ENCODE measurements at regions not wholly inside any gene's neighbourhood (a gene's known extent, or its start where the extent isn't known, plus 50 kb on each side); places are given as distances from the start of the nearest gene placed in this dataset.

- Mint-ChIP-seq H3K27ac (ENCODE audit: unreplicated experiment) (no peak overlapping the region), H3K9me3 (ENCODE audit: low read depth) (peaks cover 6% of the 10 kb centered on the region), H3K36me3 (ENCODE audit: low read depth) (no peaks in the 10 kb centered on the region), H3K4me3 (ENCODE audit: unreplicated experiment) (no peak overlapping the region), H3K4me1 (ENCODE audit: low read depth) (peaks cover 2% of the 10 kb centered on the region), H3K27me3 (ENCODE audit: low read depth) (no peaks in the 10 kb centered on the region)
- no peak for DNase-seq (ENCODE audit: low spot score)
- TF ChIP-seq CTCF (IDR thresholded peaks at IDR 0.05), result no peak
Observed at GRCh38 chr21:25323356-25323949, 283.8 kb downstream of the MRPL39 start.

- H3K9me3 Mint-ChIP-seq (ENCODE audit: low read depth), result peaks cover 3% of the 10 kb centered on the region
- no peak overlapping the region for H3K4me3 Mint-ChIP-seq (ENCODE audit: unreplicated experiment)
- TF ChIP-seq CTCF (IDR thresholded peaks at IDR 0.05), result no peak
- H3K36me3 Mint-ChIP-seq (ENCODE audit: low read depth), result no peaks in the 10 kb centered on the region
- no peaks in the 10 kb centered on the region for H3K27me3 Mint-ChIP-seq (ENCODE audit: low read depth)
- H3K4me1 Mint-ChIP-seq (ENCODE audit: low read depth), result no peaks in the 10 kb centered on the region
- DNase-seq (ENCODE audit: low spot score), result no peak
- H3K27ac Mint-ChIP-seq (ENCODE audit: unreplicated experiment), result no peak overlapping the region
Observed at GRCh38 chr21:25314247-25314646, 293.0 kb downstream of the MRPL39 start.

GRCh38 chr21:25313829-25314228, 293.5 kb downstream of the MRPL39 start:
- no peaks in the 10 kb centered on the region for H3K4me1 Mint-ChIP-seq (ENCODE audit: low read depth)
- H3K4me3 Mint-ChIP-seq (ENCODE audit: unreplicated experiment), result no peak overlapping the region
- TF ChIP-seq CTCF (IDR thresholded peaks at IDR 0.05), result peak; percentile 43
- no peak overlapping the region for H3K27ac Mint-ChIP-seq (ENCODE audit: unreplicated experiment)
- no peaks in the 10 kb centered on the region for H3K27me3 Mint-ChIP-seq (ENCODE audit: low read depth)
- H3K36me3 Mint-ChIP-seq (ENCODE audit: low read depth), result no peaks in the 10 kb centered on the region
- peaks cover 8% of the 10 kb centered on the region for H3K9me3 Mint-ChIP-seq (ENCODE audit: low read depth)
- DNase-seq (ENCODE audit: low spot score), result no peak

GRCh38 chr21:25307489-25307888, 299.8 kb downstream of the MRPL39 start:
- Mint-ChIP-seq H3K4me1 (ENCODE audit: low read depth) (no peaks in the 10 kb centered on the region), H3K9me3 (ENCODE audit: low read depth) (peaks cover 10% of the 10 kb centered on the region), H3K36me3 (ENCODE audit: low read depth) (no peaks in the 10 kb centered on the region), H3K27me3 (ENCODE audit: low read depth) (no peaks in the 10 kb centered on the region), H3K27ac (ENCODE audit: unreplicated experiment) (no peak overlapping the region), H3K4me3 (ENCODE audit: unreplicated experiment) (no peak overlapping the region)
- no peak for DNase-seq (ENCODE audit: low spot score)
- no peak for TF ChIP-seq CTCF (IDR thresholded peaks at IDR 0.05)

GRCh38 chr21:25304611-25305010, 302.7 kb downstream of the MRPL39 start:
- DNase-seq (ENCODE audit: low spot score), result no peak
- H3K9me3 Mint-ChIP-seq (ENCODE audit: low read depth), result peaks cover 10% of the 10 kb centered on the region
- TF ChIP-seq CTCF (IDR thresholded peaks at IDR 0.05), result no peak
- no peak overlapping the region for H3K27ac Mint-ChIP-seq (ENCODE audit: unreplicated experiment)
- no peaks in the 10 kb centered on the region for H3K27me3 Mint-ChIP-seq (ENCODE audit: low read depth)
- no peaks in the 10 kb centered on the region for H3K4me1 Mint-ChIP-seq (ENCODE audit: low read depth)
- H3K4me3 Mint-ChIP-seq (ENCODE audit: unreplicated experiment), result no peak overlapping the region
- no peaks in the 10 kb centered on the region for H3K36me3 Mint-ChIP-seq (ENCODE audit: low read depth)

Data from chondrocyte (in vitro differentiated cells).